Nephron progenitor cell (in vitro differentiated cells): ENCODE measurements at regions not wholly inside any gene's neighbourhood (a gene's known extent, or its start where the extent isn't known, plus 50 kb on each side); places are given as distances from the start of the nearest gene placed in this dataset.

Experiments
- DNase-seq: peaks from one replicate; pipeline ENCODE4 v3.0.0; 2021
- H3K27ac Mint-ChIP-seq: 2 replicates; pipeline ENCODE4 v1.8.0; 2021; ENCODE audit warnings: mild to moderate bottlenecking, moderate library complexity, mixed read lengths
- H3K27me3 Mint-ChIP-seq: 2 replicates; pipeline ENCODE4 v1.8.0; 2021; ENCODE audit warnings: mild to moderate bottlenecking, low read depth, mixed read lengths; ENCODE audit not compliant: poor library complexity
- H3K36me3 Mint-ChIP-seq: 2 replicates; pipeline ENCODE4 v1.8.0; 2021; ENCODE audit warnings: low read depth, mixed read lengths
- H3K4me1 Mint-ChIP-seq: 2 replicates; pipeline ENCODE4 v1.8.0; 2021; ENCODE audit warnings: mixed read lengths
- H3K4me3 Mint-ChIP-seq: 2 replicates; pipeline ENCODE4 v1.8.0; 2021; ENCODE audit warnings: mild to moderate bottlenecking, moderate library complexity, mixed read lengths
- H3K9me3 Mint-ChIP-seq: 2 replicates; pipeline ENCODE4 v1.8.0; 2021; ENCODE audit warnings: mild to moderate bottlenecking, moderate library complexity, mixed read lengths
- CTCF ChIP-seq: fragments of 200-600 bp; sonication (generic); IDR thresholded peaks from 2 replicates; pipeline ENCODE4 v1.5.0; 2021; ENCODE audit warnings: antibody characterized with exemption

DNA sequence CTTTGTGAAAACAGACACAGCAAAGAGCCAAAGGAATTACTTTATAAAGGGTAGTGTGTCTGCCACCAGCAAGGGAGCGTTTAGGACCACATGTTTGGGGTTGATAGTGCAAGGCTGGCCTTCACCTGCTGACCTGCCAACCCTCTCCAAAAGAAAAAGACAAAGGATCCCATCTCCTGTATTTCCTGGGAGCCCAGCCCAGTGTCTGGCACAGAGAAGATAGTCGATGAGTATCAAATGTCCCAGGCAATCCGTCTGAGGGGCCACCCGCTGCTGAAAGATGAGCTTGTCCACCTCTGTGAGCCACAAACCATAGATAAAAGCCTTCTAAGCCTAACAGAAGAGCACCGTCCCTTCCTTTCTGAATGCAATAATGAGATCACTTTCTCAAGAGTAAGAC, 154.8 kb upstream of the CTNNB1 start:
- Mint-ChIP-seq H3K4me3 (peak overlapping the region; percentile 36), H3K9me3 (peaks cover 33% of the 10 kb centered on the region), H3K36me3 (peaks cover 12% of the 10 kb centered on the region), H3K27me3 (peaks cover 9% of the 10 kb centered on the region), H3K27ac (peak overlapping the region; percentile 87), H3K4me1 (peaks cover 25% of the 10 kb centered on the region)
- no peak for TF ChIP-seq CTCF
- DNase-seq, result no peak

- H3K4me3 Mint-ChIP-seq, result no peak overlapping the region
- TF ChIP-seq CTCF, result no peak
- peaks cover 33% of the 10 kb centered on the region for H3K9me3 Mint-ChIP-seq
- H3K4me1 Mint-ChIP-seq, result peaks cover 25% of the 10 kb centered on the region
- no peak overlapping the region for H3K27ac Mint-ChIP-seq
- DNase-seq, result no peak
- peaks cover 12% of the 10 kb centered on the region for H3K36me3 Mint-ChIP-seq
- peaks cover 12% of the 10 kb centered on the region for H3K27me3 Mint-ChIP-seq
These were observed 153.8 kb upstream of the CTNNB1 start for GRCh38 chr3:41045491-41045890.

DNA sequence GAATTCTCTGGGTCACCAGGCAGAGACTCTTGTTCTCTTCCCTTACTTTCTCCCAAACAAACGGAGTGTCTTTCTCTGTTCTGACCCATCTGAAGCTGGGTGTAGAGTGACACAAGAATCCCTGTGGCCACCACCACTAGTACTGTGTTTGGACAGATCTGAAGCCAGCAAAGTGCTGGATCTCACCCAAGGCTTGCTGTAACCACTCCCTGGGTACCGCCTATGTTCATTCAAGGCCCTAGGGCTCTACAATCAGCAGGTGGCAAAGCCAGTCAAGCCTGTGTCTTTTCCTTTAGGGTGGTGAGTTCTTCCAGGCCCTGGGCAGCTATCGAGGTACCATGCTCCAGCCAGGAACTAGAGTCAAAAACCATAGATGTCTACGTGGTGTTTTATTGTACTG, 149.2 kb upstream of the CTNNB1 start:
- Mint-ChIP-seq H3K4me3 (no peak overlapping the region), H3K4me1 (peaks cover 6% of the 10 kb centered on the region), H3K9me3 (peaks cover 33% of the 10 kb centered on the region), H3K27me3 (peaks cover 6% of the 10 kb centered on the region), H3K27ac (no peak overlapping the region), H3K36me3 (peaks cover 12% of the 10 kb centered on the region)
- no peak for DNase-seq
- TF ChIP-seq CTCF, result no peak

GRCh38 chr3:41053220-41053619, 146.1 kb upstream of the CTNNB1 start:
- Mint-ChIP-seq H3K4me1 (no peaks in the 10 kb centered on the region), H3K4me3 (no peak overlapping the region), H3K36me3 (no peaks in the 10 kb centered on the region), H3K9me3 (peaks cover 8% of the 10 kb centered on the region), H3K27ac (no peak overlapping the region), H3K27me3 (peaks cover 6% of the 10 kb centered on the region)
- no peak for DNase-seq
- TF ChIP-seq CTCF, result no peak

GRCh38 chr3:41060106-41060505, 139.2 kb upstream of the CTNNB1 start:
- H3K4me3 Mint-ChIP-seq, result no peak overlapping the region
- no peak for DNase-seq
- H3K4me1 Mint-ChIP-seq, result no peaks in the 10 kb centered on the region
- TF ChIP-seq CTCF, result no peak
- no peaks in the 10 kb centered on the region for H3K36me3 Mint-ChIP-seq
- no peaks in the 10 kb centered on the region for H3K27me3 Mint-ChIP-seq
- no peak overlapping the region for H3K27ac Mint-ChIP-seq
- H3K9me3 Mint-ChIP-seq, result no peaks in the 10 kb centered on the region

- H3K27me3 Mint-ChIP-seq, result peaks cover 5% of the 10 kb centered on the region
- H3K9me3 Mint-ChIP-seq, result no peaks in the 10 kb centered on the region
- H3K4me3 Mint-ChIP-seq, result no peak overlapping the region
- no peak for TF ChIP-seq CTCF
- H3K4me1 Mint-ChIP-seq, result no peaks in the 10 kb centered on the region
- no peaks in the 10 kb centered on the region for H3K36me3 Mint-ChIP-seq
- no peak for DNase-seq
- H3K27ac Mint-ChIP-seq, result no peak overlapping the region
These were observed 135.2 kb upstream of the CTNNB1 start for GRCh38 chr3:41064070-41064469.
